ENCODE measurements at regions not wholly inside any gene's neighbourhood (a gene's known extent, or its start where the extent isn't known, plus 50 kb on each side); places are given as distances from the start of the nearest gene placed in this dataset.

- no peak for TF ChIP-seq AR (CRISPR knock-in tag; IDR thresholded peaks at IDR 0.05)
Observed at GRCh38 chr17:13869331-13869940, 199.9 kb upstream of the COX10 start (continued).

DNA sequence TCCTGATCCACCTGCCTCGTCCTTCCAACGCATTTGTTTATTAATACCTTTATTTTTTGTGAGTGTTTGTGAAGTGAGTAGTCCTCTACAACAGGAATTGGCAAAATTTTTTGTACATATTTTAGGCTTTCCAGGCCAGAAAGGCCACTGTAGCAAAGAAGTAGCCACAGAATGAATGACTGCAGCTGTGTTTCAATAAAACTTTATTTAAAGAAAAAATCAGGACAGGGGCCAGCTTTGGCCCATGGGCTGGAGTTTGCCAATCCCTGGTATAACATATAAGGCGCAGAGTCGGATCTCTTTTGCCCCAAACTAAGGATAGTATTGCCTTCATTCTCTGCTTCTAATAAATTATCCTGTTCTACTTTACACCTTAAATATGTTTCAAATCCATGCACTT is 198.0 kb upstream of the COX10 start:
- POLR2A ChIA-PET = no interaction called here
- TF ChIP-seq CREB1 (CRISPR knock-in tag; IDR thresholded peaks at IDR 0.05) = no peak
- no peak for TF ChIP-seq SMAD4 (CRISPR knock-in tag; IDR thresholded peaks at IDR 0.05)
- ATAC-seq (no peak), DNase-seq (ENCODE audit: low spot score) (no peak)
- H3K4me3 Mint-ChIP-seq = no peak overlapping the region
- CTCF ChIA-PET = no interaction called here
- H3K27me3 Mint-ChIP-seq (ENCODE audit: low read depth) = no peaks in the 10 kb centered on the region; the same call in 1 of the 2 replicates
- H3K36me3 Mint-ChIP-seq = peaks cover 3% of the 10 kb centered on the region; the same call in 1 of the 2 replicates
- H3K9me3 Mint-ChIP-seq = peaks cover 17% of the 10 kb centered on the region
- H3K4me1 Mint-ChIP-seq = no peaks in the 10 kb centered on the region
- H3K27ac Mint-ChIP-seq = no peak overlapping the region

- CTCF ChIA-PET = no interaction called here
- Mint-ChIP-seq H3K4me1 (no peaks in the 10 kb centered on the region), H3K27me3 (ENCODE audit: low read depth) (no peaks in the 10 kb centered on the region), H3K9me3 (peaks cover 7% of the 10 kb centered on the region), H3K36me3 (peaks cover 3% of the 10 kb centered on the region; the same call in 1 of the 2 replicates), H3K4me3 (no peak overlapping the region), H3K27ac (no peak overlapping the region)
- POLR2A ChIA-PET = no interaction called here
- DNase-seq (ENCODE audit: low spot score) (no peak), ATAC-seq (no peak)
- no peak for TF ChIP-seq ZNF396 (CRISPR knock-in tag; IDR thresholded peaks at IDR 0.05; ENCODE audit: borderline replicate concordance)
- no peak for TF ChIP-seq PRDM15 (CRISPR knock-in tag; IDR thresholded peaks at IDR 0.05)
- TF ChIP-seq SP1 (CRISPR knock-in tag; conservative IDR thresholded peaks at IDR 0.05) = no peak
- TF ChIP-seq, protein P1, sequence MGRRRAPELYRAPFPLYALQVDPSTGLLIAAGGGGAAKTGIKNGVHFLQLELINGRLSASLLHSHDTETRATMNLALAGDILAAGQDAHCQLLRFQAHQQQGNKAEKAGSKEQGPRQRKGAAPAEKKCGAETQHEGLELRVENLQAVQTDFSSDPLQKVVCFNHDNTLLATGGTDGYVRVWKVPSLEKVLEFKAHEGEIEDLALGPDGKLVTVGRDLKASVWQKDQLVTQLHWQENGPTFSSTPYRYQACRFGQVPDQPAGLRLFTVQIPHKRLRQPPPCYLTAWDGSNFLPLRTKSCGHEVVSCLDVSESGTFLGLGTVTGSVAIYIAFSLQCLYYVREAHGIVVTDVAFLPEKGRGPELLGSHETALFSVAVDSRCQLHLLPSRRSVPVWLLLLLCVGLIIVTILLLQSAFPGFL (CRISPR knock-in tag; IDR thresholded peaks at IDR 0.05; ENCODE audit: borderline replicate concordance) = no peak
- no peak for TF ChIP-seq CBFB (CRISPR knock-in tag; IDR thresholded peaks at IDR 0.05; ENCODE audit: low read depth)
- no peak for TF ChIP-seq CREB1 (CRISPR knock-in tag; IDR thresholded peaks at IDR 0.05)
- TF ChIP-seq, protein P2, sequence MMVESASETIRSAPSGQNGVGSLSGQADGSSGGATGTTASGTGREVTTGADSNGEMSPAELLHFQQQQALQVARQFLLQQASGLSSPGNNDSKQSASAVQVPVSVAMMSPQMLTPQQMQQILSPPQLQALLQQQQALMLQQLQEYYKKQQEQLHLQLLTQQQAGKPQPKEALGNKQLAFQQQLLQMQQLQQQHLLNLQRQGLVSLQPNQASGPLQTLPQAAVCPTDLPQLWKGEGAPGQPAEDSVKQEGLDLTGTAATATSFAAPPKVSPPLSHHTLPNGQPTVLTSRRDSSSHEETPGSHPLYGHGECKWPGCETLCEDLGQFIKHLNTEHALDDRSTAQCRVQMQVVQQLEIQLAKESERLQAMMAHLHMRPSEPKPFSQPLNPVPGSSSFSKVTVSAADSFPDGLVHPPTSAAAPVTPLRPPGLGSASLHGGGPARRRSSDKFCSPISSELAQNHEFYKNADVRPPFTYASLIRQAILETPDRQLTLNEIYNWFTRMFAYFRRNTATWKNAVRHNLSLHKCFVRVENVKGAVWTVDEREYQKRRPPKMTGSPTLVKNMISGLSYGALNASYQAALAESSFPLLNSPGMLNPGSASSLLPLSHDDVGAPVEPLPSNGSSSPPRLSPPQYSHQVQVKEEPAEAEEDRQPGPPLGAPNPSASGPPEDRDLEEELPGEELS (CRISPR knock-in tag; IDR thresholded peaks at IDR 0.05) = no peak
- no peak for TF ChIP-seq ZNF671 (CRISPR knock-in tag; IDR thresholded peaks at IDR 0.05)
- no peak for TF ChIP-seq ATF2 (CRISPR knock-in tag; IDR thresholded peaks at IDR 0.05; ENCODE audit: borderline replicate concordance, low read depth)
- TF ChIP-seq ZNF423 (CRISPR knock-in tag; IDR thresholded peaks at IDR 0.05) = no peak
- no peak for TF ChIP-seq GRHL2 (CRISPR knock-in tag; IDR thresholded peaks at IDR 0.05; ENCODE audit: insufficient replicate concordance, severe bottlenecking)
Observed at GRCh38 chr17:13874134-13874533, 195.2 kb upstream of the COX10 start.

Data from WTC11 (cell line).